H1 (cell line): ENCODE measurements at regions not wholly inside any gene's neighbourhood (a gene's known extent, or its start where the extent isn't known, plus 50 kb on each side); places are given as distances from the start of the nearest gene placed in this dataset.

Experiments used
- EP300 ChIP-seq, 2 experiments: IDR thresholded peaks; 1 replicate in 1 of 2; 2 replicates in 1 of 2; pipeline ENCODE4 v1.6.1; 2011 to 2012; ENCODE audit warnings: low read depth in 2 of 2, low read length in 2 of 2, mild to moderate bottlenecking in 2 of 2, borderline replicate concordance in 1 of 2, inconsistent platforms in 1 of 2, moderate library complexity in 1 of 2
- SP1 ChIP-seq: IDR thresholded peaks from 2 replicates; pipeline ENCODE4 v1.6.1; 2011; ENCODE audit warnings: low read depth, low read length
- TF ChIP-seq, protein P1 (sequence below): IDR thresholded peaks from 2 replicates; pipeline ENCODE4 v1.6.1; 2011; ENCODE audit warnings: low read depth, mild to moderate bottlenecking, low read length; ENCODE audit not compliant: insufficient read depth
- TF ChIP-seq, protein P2 (sequence below), 3 experiments: IDR thresholded peaks; 1 replicate in 2 of 3; 2 replicates in 1 of 3; pipeline versions ENCODE4 v1.5.1 to v1.6.1; 2011; ENCODE audit warnings: low read length in 3 of 3, mild to moderate bottlenecking in 3 of 3, inconsistent platforms in 2 of 3, low read depth in 1 of 3, moderate library complexity in 1 of 3; ENCODE audit not compliant: insufficient read depth in 1 of 3; ENCODE audit errors: control extremely low read depth in 1 of 3

GRCh38 chr9:75651709-75652108, 238.8 kb upstream of the PCSK5 start:
- TF ChIP-seq EP300 (IDR thresholded peaks at IDR 0.05; ENCODE audit: borderline replicate concordance in 1 of 2, low read depth in 2 of 2, low read length in 2 of 2) (no peak), SP1 (no peak)
- TF ChIP-seq, protein P1, sequence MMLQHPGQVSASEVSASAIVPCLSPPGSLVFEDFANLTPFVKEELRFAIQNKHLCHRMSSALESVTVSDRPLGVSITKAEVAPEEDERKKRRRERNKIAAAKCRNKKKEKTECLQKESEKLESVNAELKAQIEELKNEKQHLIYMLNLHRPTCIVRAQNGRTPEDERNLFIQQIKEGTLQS = no peak
- TF ChIP-seq, protein P2, sequence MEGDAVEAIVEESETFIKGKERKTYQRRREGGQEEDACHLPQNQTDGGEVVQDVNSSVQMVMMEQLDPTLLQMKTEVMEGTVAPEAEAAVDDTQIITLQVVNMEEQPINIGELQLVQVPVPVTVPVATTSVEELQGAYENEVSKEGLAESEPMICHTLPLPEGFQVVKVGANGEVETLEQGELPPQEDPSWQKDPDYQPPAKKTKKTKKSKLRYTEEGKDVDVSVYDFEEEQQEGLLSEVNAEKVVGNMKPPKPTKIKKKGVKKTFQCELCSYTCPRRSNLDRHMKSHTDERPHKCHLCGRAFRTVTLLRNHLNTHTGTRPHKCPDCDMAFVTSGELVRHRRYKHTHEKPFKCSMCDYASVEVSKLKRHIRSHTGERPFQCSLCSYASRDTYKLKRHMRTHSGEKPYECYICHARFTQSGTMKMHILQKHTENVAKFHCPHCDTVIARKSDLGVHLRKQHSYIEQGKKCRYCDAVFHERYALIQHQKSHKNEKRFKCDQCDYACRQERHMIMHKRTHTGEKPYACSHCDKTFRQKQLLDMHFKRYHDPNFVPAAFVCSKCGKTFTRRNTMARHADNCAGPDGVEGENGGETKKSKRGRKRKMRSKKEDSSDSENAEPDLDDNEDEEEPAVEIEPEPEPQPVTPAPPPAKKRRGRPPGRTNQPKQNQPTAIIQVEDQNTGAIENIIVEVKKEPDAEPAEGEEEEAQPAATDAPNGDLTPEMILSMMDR (IDR thresholded peaks at IDR 0.05; ENCODE audit: control extremely low read depth in 1 of 3, insufficient read depth in 1 of 3, low read depth in 1 of 3, low read length in 3 of 3) = no peak
